ENCODE measurements at regions not wholly inside any gene's neighbourhood (a gene's known extent, or its start where the extent isn't known, plus 50 kb on each side); places are given as distances from the start of the nearest gene placed in this dataset.

GRCh38 chr11:36790526-36790925 is 192.5 kb upstream of the RAG2 start:
- Histone ChIP-seq H3K27me3 (ENCODE audit: control insufficient read depth, insufficient read depth, low read length, poor library complexity, severe bottlenecking) (no peaks in the 10 kb centered on the region), H3K9me3 (ENCODE audit: control insufficient read depth, low read length) (no peaks in the 10 kb centered on the region), H3K4me1 (ENCODE audit: control insufficient read depth, insufficient read depth, low read length) (no peaks in the 10 kb centered on the region), H3K9ac (ENCODE audit: extremely low read depth, low read length, poor library complexity, severe bottlenecking) (no peak overlapping the region), H3K36me3 (ENCODE audit: control insufficient read depth, insufficient read depth, low read length) (no peaks in the 10 kb centered on the region), H3K4me3 (ENCODE audit: low read length) (no peak overlapping the region), H3K27ac (ENCODE audit: low read depth, low read length) (no peak overlapping the region)
- 85 to 93% methylated on average over 3 of the region's 3 CpGs for WGBS, 2 experiments (ENCODE audit: insufficient coverage in 1 of 2, insufficient read length in 1 of 2)
- Mint-ChIP-seq H3K27ac (no peak overlapping the region), H3K9me3 (no peaks in the 10 kb centered on the region), H3K27me3 (ENCODE audit: insufficient read depth) (peaks cover 1% of the 10 kb centered on the region), H3K4me1 (peaks cover 5% of the 10 kb centered on the region), H3K4me3 (no peak overlapping the region), H3K36me3 (ENCODE audit: low read depth) (no peaks in the 10 kb centered on the region)
- TF ChIP-seq CTCF (conservative IDR thresholded peaks at IDR 0.05) = no peak
- DNase-seq = no peak

- Histone ChIP-seq H3K4me1 (ENCODE audit: control insufficient read depth, insufficient read depth, low read length) (no peaks in the 10 kb centered on the region), H3K27me3 (ENCODE audit: control insufficient read depth, insufficient read depth, low read length, poor library complexity, severe bottlenecking) (peaks cover 6% of the 10 kb centered on the region), H3K4me3 (ENCODE audit: low read length) (no peak overlapping the region), H3K27ac (ENCODE audit: low read depth, low read length) (no peak overlapping the region), H3K36me3 (ENCODE audit: control insufficient read depth, insufficient read depth, low read length) (no peaks in the 10 kb centered on the region), H3K9me3 (ENCODE audit: control insufficient read depth, low read length) (no peaks in the 10 kb centered on the region), H3K9ac (ENCODE audit: extremely low read depth, low read length, poor library complexity, severe bottlenecking) (no peak overlapping the region)
- H3K4me1 Mint-ChIP-seq = no peaks in the 10 kb centered on the region
- DNase-seq = no peak
- no peaks in the 10 kb centered on the region for H3K36me3 Mint-ChIP-seq (ENCODE audit: low read depth)
- peaks cover 4% of the 10 kb centered on the region for H3K27me3 Mint-ChIP-seq (ENCODE audit: insufficient read depth)
- no peaks in the 10 kb centered on the region for H3K9me3 Mint-ChIP-seq
- WGBS, 2 experiments (ENCODE audit: insufficient coverage in 1 of 2, insufficient read length in 1 of 2) = 80 to 100% methylated on average over 1 of the region's 1 CpG
- no peak overlapping the region for H3K27ac Mint-ChIP-seq
- no peak overlapping the region for H3K4me3 Mint-ChIP-seq
- TF ChIP-seq CTCF (conservative IDR thresholded peaks at IDR 0.05) = no peak
These were observed 185.8 kb upstream of the RAG2 start for GRCh38 chr11:36783808-36784207.

GRCh38 chr11:36779791-36780190 is 181.8 kb upstream of the RAG2 start:
- TF ChIP-seq CTCF (conservative IDR thresholded peaks at IDR 0.05) = no peak
- Mint-ChIP-seq H3K4me3 (no peak overlapping the region), H3K27me3 (ENCODE audit: insufficient read depth) (peaks cover 3% of the 10 kb centered on the region), H3K9me3 (no peaks in the 10 kb centered on the region), H3K27ac (no peak overlapping the region), H3K36me3 (ENCODE audit: low read depth) (no peaks in the 10 kb centered on the region), H3K4me1 (no peaks in the 10 kb centered on the region)
- no peaks in the 10 kb centered on the region for H3K4me1 ChIP-seq (ENCODE audit: control insufficient read depth, insufficient read depth, low read length)
- H3K4me3 ChIP-seq (ENCODE audit: low read length) = no peak overlapping the region
- no peak for DNase-seq
- no peak overlapping the region for H3K27ac ChIP-seq (ENCODE audit: low read depth, low read length)
- H3K27me3 ChIP-seq (ENCODE audit: control insufficient read depth, insufficient read depth, low read length, poor library complexity, severe bottlenecking) = peaks cover 6% of the 10 kb centered on the region
- no peaks in the 10 kb centered on the region for H3K9me3 ChIP-seq (ENCODE audit: control insufficient read depth, low read length)
- no peaks in the 10 kb centered on the region for H3K36me3 ChIP-seq (ENCODE audit: control insufficient read depth, insufficient read depth, low read length)
- no peak overlapping the region for H3K9ac ChIP-seq (ENCODE audit: extremely low read depth, low read length, poor library complexity, severe bottlenecking)
- WGBS, 2 experiments (ENCODE audit: insufficient coverage in 1 of 2, insufficient read length in 1 of 2) = 91 to 100% methylated on average over 2 to 3 of the region's 3 CpGs
